Skeletal muscle satellite cell (primary cell): ENCODE measurements at regions not wholly inside any gene's neighbourhood (a gene's known extent, or its start where the extent isn't known, plus 50 kb on each side); places are given as distances from the start of the nearest gene placed in this dataset.

Experiments
- H3K27me3 ChIP-seq: 2 replicates; pipeline ENCODE4 v1.7.0; 2013; ENCODE audit warnings: low read length; ENCODE audit not compliant: control insufficient read depth, insufficient read depth
- H3K36me3 ChIP-seq: 2 replicates; pipeline ENCODE4 v1.7.0; 2013; ENCODE audit warnings: mild to moderate bottlenecking, control low read depth, low read length; ENCODE audit not compliant: insufficient read depth
- H3K4me1 ChIP-seq: 2 replicates; pipeline ENCODE4 v1.7.0; 2013; ENCODE audit warnings: low read length; ENCODE audit not compliant: control insufficient read depth, insufficient read depth
- H3K4me2 ChIP-seq: 2 replicates; pipeline ENCODE4 v1.7.0; 2013; ENCODE audit warnings: mild to moderate bottlenecking, low read length
- H3K4me3 ChIP-seq: 2 replicates; pipeline ENCODE4 v1.7.0; 2013; ENCODE audit warnings: low read length
- H3K9ac ChIP-seq: 2 replicates; pipeline ENCODE4 v1.7.0; 2013; ENCODE audit warnings: mild to moderate bottlenecking, low read depth, low read length, moderate library complexity
- H3K9me3 ChIP-seq: replicated peaks from 2 replicates; pipeline ENCODE4 v1.7.0; 2013; ENCODE audit warnings: mild to moderate bottlenecking, control low read depth, low read length

DNA sequence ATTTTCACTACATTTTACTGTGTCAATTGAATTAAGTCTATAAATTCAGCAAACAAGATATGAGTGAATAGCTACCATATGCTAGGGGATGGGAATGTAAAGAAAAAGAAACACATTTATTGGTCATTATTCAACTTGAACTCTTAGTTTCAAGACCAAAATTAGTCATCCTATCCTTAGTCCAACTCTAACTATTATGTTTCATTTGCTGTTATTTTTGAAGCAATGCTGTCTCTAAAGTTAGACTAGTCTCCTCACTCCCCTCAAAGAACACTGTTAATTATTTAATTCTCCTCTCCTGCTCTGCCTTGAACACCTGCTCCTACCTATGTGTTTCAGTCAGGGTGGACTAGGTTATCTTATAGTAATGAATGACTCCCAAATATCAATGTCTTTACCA is 920.9 kb downstream of the TUSC7 start:
- Histone ChIP-seq H3K4me2 (no peak overlapping the region), H3K27me3 (no peaks in the 10 kb centered on the region), H3K36me3 (no peaks in the 10 kb centered on the region), H3K9me3 (no peaks in the 10 kb centered on the region), H3K4me1 (peaks cover 16% of the 10 kb centered on the region), H3K4me3 (no peak overlapping the region), H3K9ac (no peak overlapping the region)

DNA sequence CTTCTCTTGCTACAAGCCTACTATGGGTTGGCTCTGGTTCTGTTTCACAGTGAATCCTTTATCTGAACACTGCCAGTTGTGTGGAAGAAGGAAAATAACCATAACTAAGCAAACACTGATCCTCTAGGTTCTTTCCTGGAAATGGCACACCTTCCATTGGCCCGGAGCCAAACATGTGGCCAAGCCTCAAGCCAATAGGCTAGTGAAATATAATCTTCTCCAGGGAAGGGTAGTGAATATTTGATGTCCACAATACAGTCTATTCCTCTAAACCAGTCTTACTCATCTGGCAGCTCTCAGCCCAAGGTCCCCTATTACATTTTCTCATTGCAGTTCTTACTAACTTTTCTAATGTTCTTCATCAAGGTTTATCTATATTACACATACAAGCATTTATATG is 921.3 kb downstream of the TUSC7 start:
- Histone ChIP-seq H3K4me3 (no peak overlapping the region), H3K4me1 (peaks cover 16% of the 10 kb centered on the region), H3K36me3 (no peaks in the 10 kb centered on the region), H3K27me3 (no peaks in the 10 kb centered on the region), H3K4me2 (no peak overlapping the region), H3K9ac (no peak overlapping the region), H3K9me3 (no peaks in the 10 kb centered on the region)

DNA sequence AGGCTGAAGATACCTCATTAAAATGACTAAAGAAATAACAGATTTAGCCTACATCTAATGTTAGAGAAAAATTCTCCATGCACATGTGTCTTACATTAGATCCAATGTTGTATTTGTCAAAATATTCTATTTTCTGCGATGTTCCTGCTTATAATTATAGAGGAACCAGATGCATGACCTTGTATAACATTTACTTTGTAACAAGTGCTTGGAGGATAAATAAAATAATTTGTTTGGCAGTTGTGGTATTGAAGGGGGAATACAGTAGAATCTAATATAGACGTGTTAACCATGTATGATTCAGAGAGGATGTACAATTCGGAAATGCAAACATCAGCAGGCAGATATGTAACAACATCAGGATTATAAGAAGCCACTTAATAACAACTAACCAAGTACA is 922.2 kb downstream of the TUSC7 start:
- Histone ChIP-seq H3K4me2 (no peak overlapping the region), H3K9ac (no peak overlapping the region), H3K36me3 (no peaks in the 10 kb centered on the region), H3K9me3 (no peaks in the 10 kb centered on the region), H3K4me3 (no peak overlapping the region), H3K4me1 (peaks cover 16% of the 10 kb centered on the region), H3K27me3 (no peaks in the 10 kb centered on the region)

- no peaks in the 10 kb centered on the region for H3K36me3 ChIP-seq
- H3K4me1 ChIP-seq: peaks cover 16% of the 10 kb centered on the region
- H3K4me3 ChIP-seq: no peak overlapping the region
- no peak overlapping the region for H3K4me2 ChIP-seq
- H3K9ac ChIP-seq: no peak overlapping the region
- H3K9me3 ChIP-seq: no peaks in the 10 kb centered on the region
- H3K27me3 ChIP-seq: no peaks in the 10 kb centered on the region
Observed at GRCh38 chr3:117632191-117632590, 922.6 kb downstream of the TUSC7 start.

DNA sequence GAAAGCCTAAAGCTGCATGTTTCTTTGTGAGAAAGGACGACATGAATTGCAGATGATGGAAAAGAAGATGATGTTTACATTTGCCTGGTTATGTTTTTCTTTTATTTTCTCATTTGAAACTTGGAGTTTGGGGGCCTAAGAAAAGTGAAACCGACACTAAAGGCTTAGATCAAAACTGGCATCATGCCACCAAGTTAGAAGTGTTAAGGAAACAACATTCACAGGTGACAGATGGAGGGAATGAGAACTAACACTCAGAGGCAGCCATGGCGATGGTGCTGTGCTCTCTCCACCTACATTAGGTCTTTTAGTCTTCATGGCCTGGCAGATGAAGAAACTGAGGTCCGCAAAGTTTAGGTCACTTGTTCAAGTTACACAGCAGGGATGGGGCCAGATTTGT is 923.6 kb downstream of the TUSC7 start:
- no peak overlapping the region for H3K4me3 ChIP-seq
- H3K36me3 ChIP-seq: no peaks in the 10 kb centered on the region
- H3K9ac ChIP-seq: no peak overlapping the region
- no peaks in the 10 kb centered on the region for H3K9me3 ChIP-seq
- no peak overlapping the region for H3K4me2 ChIP-seq
- no peaks in the 10 kb centered on the region for H3K27me3 ChIP-seq
- peaks cover 16% of the 10 kb centered on the region for H3K4me1 ChIP-seq

DNA sequence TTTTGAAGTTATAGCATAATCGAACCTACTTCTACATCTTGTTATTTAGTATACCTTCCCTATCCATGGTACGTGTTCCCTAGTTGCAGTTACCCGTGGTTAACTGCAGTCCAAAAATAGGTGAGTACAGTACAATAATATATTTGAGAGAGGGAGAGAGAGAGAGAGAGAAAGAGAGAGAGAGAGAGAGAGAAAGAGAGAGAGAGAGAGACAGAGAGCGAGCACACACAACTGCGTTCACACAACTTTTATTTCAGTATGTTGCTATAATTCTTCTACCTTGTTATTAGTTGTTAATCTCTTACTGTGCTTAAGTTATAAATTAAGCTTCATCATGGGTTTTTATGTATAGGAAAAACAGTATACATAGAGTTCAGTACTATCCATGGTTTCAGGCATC is 928.1 kb downstream of the TUSC7 start:
- H3K27me3 ChIP-seq: no peaks in the 10 kb centered on the region
- no peaks in the 10 kb centered on the region for H3K36me3 ChIP-seq
- H3K4me2 ChIP-seq: no peak overlapping the region
- H3K9ac ChIP-seq: no peak overlapping the region
- no peaks in the 10 kb centered on the region for H3K9me3 ChIP-seq
- H3K4me3 ChIP-seq: no peak overlapping the region
- no peaks in the 10 kb centered on the region for H3K4me1 ChIP-seq

DNA sequence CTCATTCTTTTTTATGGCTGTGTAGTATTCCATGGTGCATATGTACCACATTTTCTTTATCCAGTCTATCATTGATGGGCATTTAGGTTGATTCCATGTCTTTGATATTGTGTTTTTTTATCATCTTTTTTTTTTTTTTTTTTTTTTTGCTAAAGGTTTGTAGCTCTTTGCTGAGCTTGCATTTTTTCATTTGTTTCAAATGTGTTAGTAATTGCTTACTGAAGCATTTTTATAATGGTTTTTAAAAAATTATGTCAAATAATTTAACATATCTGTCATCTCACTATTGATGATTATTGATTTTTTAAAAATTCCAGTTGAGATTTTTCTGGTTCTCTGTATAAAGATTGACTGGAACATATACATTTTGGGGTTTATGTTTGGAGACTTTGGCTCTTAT is 934.6 kb downstream of the TUSC7 start:
- Histone ChIP-seq H3K27me3 (no peaks in the 10 kb centered on the region), H3K36me3 (no peaks in the 10 kb centered on the region), H3K4me3 (no peak overlapping the region), H3K4me1 (peaks cover 7% of the 10 kb centered on the region), H3K4me2 (no peak overlapping the region), H3K9ac (no peak overlapping the region), H3K9me3 (no peaks in the 10 kb centered on the region)

- no peak overlapping the region for H3K9ac ChIP-seq
- H3K27me3 ChIP-seq: no peaks in the 10 kb centered on the region
- H3K4me2 ChIP-seq: no peak overlapping the region
- H3K36me3 ChIP-seq: no peaks in the 10 kb centered on the region
- peaks cover 7% of the 10 kb centered on the region for H3K4me1 ChIP-seq
- H3K9me3 ChIP-seq: no peaks in the 10 kb centered on the region
- H3K4me3 ChIP-seq: no peak overlapping the region
Observed at GRCh38 chr3:117645561-117646242, 936.1 kb downstream of the TUSC7 start.

- Histone ChIP-seq H3K4me1 (peaks cover 7% of the 10 kb centered on the region), H3K9ac (no peak overlapping the region)
Observed at GRCh38 chr3:117647435-117647834, 937.9 kb downstream of the TUSC7 start.

GRCh38 chr3:117651246-117651645 is 941.7 kb downstream of the TUSC7 start:
- no peaks in the 10 kb centered on the region for H3K9me3 ChIP-seq
- H3K4me2 ChIP-seq: no peak overlapping the region
- no peak overlapping the region for H3K4me3 ChIP-seq
- H3K27me3 ChIP-seq: no peaks in the 10 kb centered on the region
- H3K9ac ChIP-seq: no peak overlapping the region
- no peaks in the 10 kb centered on the region for H3K36me3 ChIP-seq
- H3K4me1 ChIP-seq: peaks cover 2% of the 10 kb centered on the region

More at GRCh38 chr3:117647435-117647834, 937.9 kb downstream of the TUSC7 start:
- no peak overlapping the region for H3K4me3 ChIP-seq
- no peaks in the 10 kb centered on the region for H3K27me3 ChIP-seq
- no peak overlapping the region for H3K4me2 ChIP-seq
- no peaks in the 10 kb centered on the region for H3K36me3 ChIP-seq
- no peaks in the 10 kb centered on the region for H3K9me3 ChIP-seq

DNA sequence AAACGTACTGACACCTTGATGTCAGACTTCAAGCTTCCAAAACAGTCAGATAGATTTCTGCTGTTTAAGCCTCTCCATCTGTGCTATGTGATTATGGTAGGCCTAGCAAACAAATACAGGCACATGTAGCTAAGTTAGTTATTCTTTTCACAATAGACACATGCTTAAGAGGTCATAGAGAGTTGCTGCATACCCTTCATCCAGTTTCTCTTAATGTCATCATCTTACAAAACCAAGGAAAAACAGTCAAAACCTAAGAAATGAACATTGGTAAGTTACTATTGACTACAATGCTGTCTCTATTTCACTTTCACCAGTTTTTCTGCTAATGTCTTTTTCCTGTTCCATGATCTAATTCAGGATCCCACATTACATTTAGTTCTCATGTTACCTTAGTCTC is 946.8 kb downstream of the TUSC7 start:
- no peak overlapping the region for H3K4me3 ChIP-seq
- peaks cover 9% of the 10 kb centered on the region for H3K4me1 ChIP-seq
- no peaks in the 10 kb centered on the region for H3K9me3 ChIP-seq
- H3K9ac ChIP-seq: no peak overlapping the region
- H3K36me3 ChIP-seq: no peaks in the 10 kb centered on the region
- H3K27me3 ChIP-seq: no peaks in the 10 kb centered on the region
- H3K4me2 ChIP-seq: no peak overlapping the region

- Histone ChIP-seq H3K4me1 (peaks cover 16% of the 10 kb centered on the region), H3K27me3 (no peaks in the 10 kb centered on the region), H3K4me2 (no peak overlapping the region), H3K9me3 (no peaks in the 10 kb centered on the region), H3K4me3 (no peak overlapping the region), H3K36me3 (no peaks in the 10 kb centered on the region), H3K9ac (no peak overlapping the region)
Observed at GRCh38 chr3:117657278-117657677, 947.7 kb downstream of the TUSC7 start.
